H9 (cell line): ENCODE measurements at regions not wholly inside any gene's neighbourhood (a gene's known extent, or its start where the extent isn't known, plus 50 kb on each side); places are given as distances from the start of the nearest gene placed in this dataset.

Experiments
- DNase-seq: peaks from one replicate; pipeline ENCODE4 v3.0.0-alpha.2; 2017
- H2AFZ ChIP-seq: one replicate; pipeline ENCODE4 v1.6.1; 2013; ENCODE audit warnings: mild to moderate bottlenecking, low read length, control low read depth, moderate library complexity
- H2AK5ac ChIP-seq: 2 replicates; pipeline ENCODE4 v1.6.1; 2013; ENCODE audit warnings: low read length, control low read depth, mixed read lengths; ENCODE audit not compliant: insufficient read length
- H2BK120ac ChIP-seq: one replicate; pipeline ENCODE4 v1.6.1; 2013; ENCODE audit warnings: low read depth, mild to moderate bottlenecking, low read length, control low read depth, inconsistent platforms; ENCODE audit not compliant: poor library complexity, severe bottlenecking
- H2BK12ac ChIP-seq: 2 replicates; pipeline ENCODE4 v1.6.1; 2013; ENCODE audit warnings: low read length, control low read depth, mixed read lengths, low read depth; ENCODE audit not compliant: insufficient read length
- H2BK15ac ChIP-seq: 2 replicates; pipeline ENCODE4 v1.6.1; 2013; ENCODE audit warnings: low read depth, low read length, control low read depth
- H2BK20ac ChIP-seq: one replicate; pipeline ENCODE4 v1.6.1; 2013; ENCODE audit warnings: low read depth, mild to moderate bottlenecking, low read length, control low read depth, inconsistent platforms; ENCODE audit not compliant: poor library complexity, severe bottlenecking
- H2BK5ac ChIP-seq: 2 replicates; pipeline ENCODE4 v1.6.1; 2013; ENCODE audit warnings: low read length, control low read depth, mixed read lengths; ENCODE audit not compliant: insufficient read length
- H3K14ac ChIP-seq: 2 replicates; pipeline ENCODE4 v1.6.1; 2013; ENCODE audit warnings: low read length, control low read depth; ENCODE audit not compliant: insufficient read depth
- H3K18ac ChIP-seq: 2 replicates; pipeline ENCODE4 v1.6.1; 2013; ENCODE audit warnings: low read depth, mild to moderate bottlenecking, mixed read lengths, low read length, control low read depth; ENCODE audit not compliant: insufficient read length
- H3K23ac ChIP-seq: 2 replicates; pipeline ENCODE4 v1.6.1; 2013; ENCODE audit warnings: low read length, control low read depth, mixed read lengths, low read depth; ENCODE audit not compliant: insufficient read length
- H3K23me2 ChIP-seq: 2 replicates; pipeline ENCODE4 v1.6.1; 2013; ENCODE audit warnings: low read depth, mild to moderate bottlenecking, mixed read lengths, low read length, control low read depth; ENCODE audit not compliant: insufficient read length, poor library complexity, severe bottlenecking
- H3K27ac ChIP-seq: 2 replicates; pipeline ENCODE4 v1.5.1; 2013; ENCODE audit warnings: low read length, control low read depth, mixed read lengths, low read depth; ENCODE audit not compliant: insufficient read length
- H3K27me3 ChIP-seq: 2 replicates; pipeline ENCODE4 v1.6.1; 2013; ENCODE audit warnings: low read length, control low read depth, inconsistent platforms; ENCODE audit not compliant: insufficient read depth
- H3K4ac ChIP-seq: 2 replicates; pipeline ENCODE4 v1.6.1; 2013; ENCODE audit warnings: low read depth, mild to moderate bottlenecking, control low read depth, inconsistent platforms, low read length, moderate library complexity
- H3K4me1 ChIP-seq: 2 replicates; pipeline ENCODE4 v1.6.1; 2013; ENCODE audit warnings: low read length, control low read depth, inconsistent platforms; ENCODE audit not compliant: insufficient read depth
- H3K4me2 ChIP-seq: 2 replicates; pipeline ENCODE4 v1.6.1; 2013; ENCODE audit warnings: low read length, control low read depth, mixed read lengths; ENCODE audit not compliant: insufficient read length, insufficient read depth
- H3K56ac ChIP-seq: 2 replicates; pipeline ENCODE4 v1.6.1; 2013; ENCODE audit warnings: low read depth, mild to moderate bottlenecking, mixed read lengths, low read length, control low read depth; ENCODE audit not compliant: insufficient read length
- H3K79me1 ChIP-seq: 2 replicates; pipeline ENCODE4 v1.6.1; 2013; ENCODE audit warnings: low read depth, mild to moderate bottlenecking, moderate library complexity, low read length, control low read depth, inconsistent platforms; ENCODE audit not compliant: insufficient read depth, poor library complexity, severe bottlenecking
- H3K79me2 ChIP-seq: 2 replicates; pipeline ENCODE4 v1.6.1; 2013; ENCODE audit warnings: low read length, control low read depth, inconsistent platforms; ENCODE audit not compliant: insufficient read depth
- H3K9ac ChIP-seq: 2 replicates; pipeline ENCODE4 v1.6.1; 2013; ENCODE audit warnings: low read length, control low read depth, mixed read lengths; ENCODE audit not compliant: insufficient read length; ENCODE audit errors: extremely low read depth
- H3K9me3 ChIP-seq: one replicate; pipeline ENCODE4 v1.6.1; 2013; ENCODE audit warnings: low read depth, low read length, inconsistent platforms; ENCODE audit not compliant: control insufficient read depth
- H3T11ph ChIP-seq: one replicate; pipeline ENCODE4 v1.6.1; 2013; ENCODE audit warnings: mild to moderate bottlenecking, low read length, control low read depth, inconsistent platforms
- H4K20me1 ChIP-seq: one replicate; pipeline ENCODE4 v1.6.1; 2013; ENCODE audit not compliant: control insufficient read depth, insufficient read length, insufficient read depth
- H4K5ac ChIP-seq: 2 replicates; pipeline ENCODE4 v1.6.1; 2013; ENCODE audit warnings: low read depth, mild to moderate bottlenecking, mixed read lengths, low read length, control low read depth; ENCODE audit not compliant: insufficient read length
- H4K8ac ChIP-seq: replicated peaks from 2 replicates; pipeline ENCODE4 v1.6.1; 2013; ENCODE audit warnings: low read length, control low read depth, mixed read lengths, low read depth; ENCODE audit not compliant: insufficient read length
- H4K91ac ChIP-seq: 2 replicates; pipeline ENCODE4 v1.6.1; 2013; ENCODE audit warnings: low read depth, mild to moderate bottlenecking, moderate library complexity, mixed read lengths, low read length, control low read depth; ENCODE audit not compliant: insufficient read length
- H3K27ac Mint-ChIP-seq, 3 experiments: 2 replicates in 2 of 3; 3 replicates in 1 of 3; pipeline ENCODE4 v1.8.0; 2020 to 2021; ENCODE audit warnings: mixed read lengths in 3 of 3, mild to moderate bottlenecking in 1 of 3, moderate library complexity in 1 of 3
- H3K27me3 Mint-ChIP-seq: 2 replicates; pipeline ENCODE4 v1.8.0; 2021; ENCODE audit warnings: low read depth, mild to moderate bottlenecking, moderate library complexity, mixed read lengths
- H3K36me3 Mint-ChIP-seq, 3 experiments: 2 replicates in 2 of 3; 3 replicates in 1 of 3; pipeline ENCODE4 v1.8.0; 2020 to 2021; ENCODE audit warnings: low read depth in 3 of 3, mixed read lengths in 3 of 3; ENCODE audit not compliant: insufficient read depth in 1 of 3
- H3K4me1 Mint-ChIP-seq, 2 experiments: 2 replicates each; pipeline ENCODE4 v1.8.0; 2020; ENCODE audit warnings: mixed read lengths in 2 of 2
- H3K4me3 Mint-ChIP-seq, 2 experiments: 2 replicates in 1 of 2; 3 replicates in 1 of 2; pipeline ENCODE4 v1.8.0; 2020 to 2021; ENCODE audit warnings: mild to moderate bottlenecking in 2 of 2, mixed read lengths in 2 of 2, moderate library complexity in 1 of 2
- H3K9me3 Mint-ChIP-seq, 2 experiments: 2 replicates in 1 of 2; 3 replicates in 1 of 2; pipeline ENCODE4 v1.8.0; 2020; ENCODE audit warnings: mild to moderate bottlenecking in 2 of 2, mixed read lengths in 2 of 2, moderate library complexity in 1 of 2
- WGBS: extraction: QIAGEN DNeasy Blood & Tissue Kit; methylation state at CpG from one replicate; pipeline ENCODE4 v1.1.7; 2013; ENCODE audit warnings: missing lambda C conversion rate, low lambda C conversion rate, mixed read lengths; ENCODE audit not compliant: insufficient read length; ENCODE audit errors: extremely low coverage; 5-methylcytosine and 5-hydroxymethylcytosine counted together
- TF ChIP-seq, protein P1 (sequence below): fragments of 200-600 bp; sonication (generic); conservative IDR thresholded peaks from 3 replicates; pipeline ENCODE4 v1.8.0; 2021; ENCODE audit warnings: antibody characterized with exemption, mild to moderate bottlenecking

DNA sequence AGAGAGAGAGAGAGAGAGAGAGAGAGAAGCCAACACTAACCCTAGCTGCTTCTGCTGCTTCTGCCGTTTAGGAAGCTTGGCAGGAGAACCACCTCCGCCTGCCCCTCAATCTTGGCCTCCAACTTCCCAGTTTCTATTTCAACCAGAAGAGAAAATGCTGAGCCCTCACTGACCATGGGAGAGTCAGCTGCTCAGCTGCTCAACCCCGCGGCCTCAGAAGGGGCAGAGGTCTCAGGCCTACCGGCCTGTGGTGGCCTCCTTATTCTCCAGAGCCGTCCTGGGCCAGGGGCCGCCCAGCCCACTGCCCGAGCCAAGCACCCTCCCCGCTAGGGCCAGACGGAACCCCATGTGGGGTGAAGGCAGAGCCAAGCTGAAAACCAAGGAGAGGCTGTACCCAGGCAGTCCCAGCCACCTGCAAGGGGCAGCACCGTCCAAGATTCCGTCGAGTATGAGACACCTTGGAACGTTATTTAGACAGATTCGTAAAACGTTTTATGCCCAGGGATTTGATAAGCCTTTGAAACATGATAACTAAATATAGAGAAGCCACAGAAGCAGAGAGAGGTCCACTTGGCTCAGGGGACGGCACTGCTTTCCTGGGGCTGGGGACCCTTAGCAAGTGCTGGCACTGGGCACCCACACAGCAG lies 116.6 kb downstream of the DLL1 start:
- H2BK15ac ChIP-seq, result no peak overlapping the region
- Mint-ChIP-seq H3K4me1 (no peaks in the 10 kb centered on the region), H3K27ac (no peak overlapping the region; a peak in 1 of 7 replicates), H3K4me3 (no peak overlapping the region), H3K9me3 (peaks cover 29 to 49% of the 10 kb centered on the region in 2 experiments), H3K36me3 (peaks cover 4 to 7% (median 5%) of the 10 kb centered on the region in 3 experiments; a peak in 6 of 7 replicates), H3K27me3 (peaks cover 14% of the 10 kb centered on the region)
- no peak overlapping the region for H4K91ac ChIP-seq
- H4K8ac ChIP-seq, result no peak overlapping the region
- H3K79me1 ChIP-seq, result no peaks in the 10 kb centered on the region
- no peak overlapping the region for H3K9ac ChIP-seq
- no peaks in the 10 kb centered on the region for H3K4me1 ChIP-seq
- no peaks in the 10 kb centered on the region for H3K9me3 ChIP-seq
- H3K4ac ChIP-seq, result no peak overlapping the region
- no peak overlapping the region for H3K23ac ChIP-seq
- H3K4me2 ChIP-seq, result no peak overlapping the region
- no peak overlapping the region for H2AFZ ChIP-seq
- H2BK120ac ChIP-seq, result no peak overlapping the region
- H3K27ac ChIP-seq, result no peak overlapping the region
- no peak overlapping the region for H3T11ph ChIP-seq
- TF ChIP-seq, protein P1, sequence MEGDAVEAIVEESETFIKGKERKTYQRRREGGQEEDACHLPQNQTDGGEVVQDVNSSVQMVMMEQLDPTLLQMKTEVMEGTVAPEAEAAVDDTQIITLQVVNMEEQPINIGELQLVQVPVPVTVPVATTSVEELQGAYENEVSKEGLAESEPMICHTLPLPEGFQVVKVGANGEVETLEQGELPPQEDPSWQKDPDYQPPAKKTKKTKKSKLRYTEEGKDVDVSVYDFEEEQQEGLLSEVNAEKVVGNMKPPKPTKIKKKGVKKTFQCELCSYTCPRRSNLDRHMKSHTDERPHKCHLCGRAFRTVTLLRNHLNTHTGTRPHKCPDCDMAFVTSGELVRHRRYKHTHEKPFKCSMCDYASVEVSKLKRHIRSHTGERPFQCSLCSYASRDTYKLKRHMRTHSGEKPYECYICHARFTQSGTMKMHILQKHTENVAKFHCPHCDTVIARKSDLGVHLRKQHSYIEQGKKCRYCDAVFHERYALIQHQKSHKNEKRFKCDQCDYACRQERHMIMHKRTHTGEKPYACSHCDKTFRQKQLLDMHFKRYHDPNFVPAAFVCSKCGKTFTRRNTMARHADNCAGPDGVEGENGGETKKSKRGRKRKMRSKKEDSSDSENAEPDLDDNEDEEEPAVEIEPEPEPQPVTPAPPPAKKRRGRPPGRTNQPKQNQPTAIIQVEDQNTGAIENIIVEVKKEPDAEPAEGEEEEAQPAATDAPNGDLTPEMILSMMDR, result no peak
- no peak overlapping the region for H3K56ac ChIP-seq
- H3K79me2 ChIP-seq, result no peaks in the 10 kb centered on the region
- no peak overlapping the region for H3K18ac ChIP-seq
- H2BK5ac ChIP-seq, result no peak overlapping the region
- H4K20me1 ChIP-seq, result no peaks in the 10 kb centered on the region
- no CpG with 5 or more reads among the region's 17 CpGs for WGBS
- no peak overlapping the region for H3K14ac ChIP-seq
- H3K27me3 ChIP-seq, result no peaks in the 10 kb centered on the region
- no peaks in the 10 kb centered on the region for H3K23me2 ChIP-seq
- peak; percentile 22 for DNase-seq
- no peak overlapping the region for H2BK12ac ChIP-seq
- H2BK20ac ChIP-seq, result no peak overlapping the region
- H2AK5ac ChIP-seq, result no peak overlapping the region
- no peak overlapping the region for H4K5ac ChIP-seq
